Hepatocyte (in vitro differentiated cells): ENCODE measurements at regions not wholly inside any gene's neighbourhood (a gene's known extent, or its start where the extent isn't known, plus 50 kb on each side); places are given as distances from the start of the nearest gene placed in this dataset.

Experiments
- EZH2 ChIP-seq: fragments of 200-600 bp; sonication (generic); IDR thresholded peaks from 2 replicates; pipeline ENCODE4 v1.6.1; 2016; ENCODE audit warnings: antibody characterized with exemption, mild to moderate bottlenecking, borderline replicate concordance
- EZH2phosphoT487 ChIP-seq: fragments of 200-600 bp; sonication (generic); IDR thresholded peaks from one replicate; pipeline ENCODE4 v1.6.1; 2018; ENCODE audit warnings: antibody characterized with exemption, mild to moderate bottlenecking, low read depth, moderate library complexity; ENCODE audit not compliant: unreplicated experiment, severe bottlenecking
- TF ChIP-seq, protein P1 (sequence below): fragments of 200-600 bp; sonication (generic); IDR thresholded peaks from 2 replicates; pipeline ENCODE4 v1.5.1; 2016; ENCODE audit warnings: antibody characterized with exemption, mild to moderate bottlenecking; ENCODE audit not compliant: poor library complexity

DNA sequence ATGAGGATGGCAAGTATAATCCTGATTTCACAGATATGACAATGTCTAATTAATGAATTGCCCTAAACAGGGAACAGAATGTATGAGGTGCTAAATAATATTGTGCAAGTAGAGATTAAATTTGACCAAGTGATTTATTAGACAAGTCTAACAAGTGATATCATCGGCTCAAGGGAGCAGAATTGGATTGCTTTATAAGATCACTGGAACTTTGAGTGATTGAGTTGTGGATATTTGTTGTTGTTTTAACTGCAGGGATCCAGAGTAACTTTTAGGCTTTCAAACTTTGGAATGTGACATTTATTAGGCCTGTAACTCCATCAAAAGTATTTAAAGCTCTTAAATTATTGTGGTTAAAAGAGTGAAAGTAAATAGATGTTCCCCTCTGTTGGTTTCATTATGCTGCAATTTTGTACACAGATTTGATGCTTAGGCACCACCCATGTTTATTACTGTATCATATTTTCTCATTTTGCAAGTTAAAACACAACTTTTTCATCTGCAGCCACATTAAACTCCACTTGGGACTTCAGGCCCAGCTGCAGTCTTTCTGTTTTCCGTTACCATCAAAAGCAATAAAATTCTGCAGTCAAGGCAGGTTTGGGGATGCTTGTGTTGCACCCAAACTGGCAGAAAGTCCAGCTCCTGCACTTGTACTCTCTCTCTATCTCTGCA is 206.6 kb downstream of the HLX start:
- TF ChIP-seq, protein P1, sequence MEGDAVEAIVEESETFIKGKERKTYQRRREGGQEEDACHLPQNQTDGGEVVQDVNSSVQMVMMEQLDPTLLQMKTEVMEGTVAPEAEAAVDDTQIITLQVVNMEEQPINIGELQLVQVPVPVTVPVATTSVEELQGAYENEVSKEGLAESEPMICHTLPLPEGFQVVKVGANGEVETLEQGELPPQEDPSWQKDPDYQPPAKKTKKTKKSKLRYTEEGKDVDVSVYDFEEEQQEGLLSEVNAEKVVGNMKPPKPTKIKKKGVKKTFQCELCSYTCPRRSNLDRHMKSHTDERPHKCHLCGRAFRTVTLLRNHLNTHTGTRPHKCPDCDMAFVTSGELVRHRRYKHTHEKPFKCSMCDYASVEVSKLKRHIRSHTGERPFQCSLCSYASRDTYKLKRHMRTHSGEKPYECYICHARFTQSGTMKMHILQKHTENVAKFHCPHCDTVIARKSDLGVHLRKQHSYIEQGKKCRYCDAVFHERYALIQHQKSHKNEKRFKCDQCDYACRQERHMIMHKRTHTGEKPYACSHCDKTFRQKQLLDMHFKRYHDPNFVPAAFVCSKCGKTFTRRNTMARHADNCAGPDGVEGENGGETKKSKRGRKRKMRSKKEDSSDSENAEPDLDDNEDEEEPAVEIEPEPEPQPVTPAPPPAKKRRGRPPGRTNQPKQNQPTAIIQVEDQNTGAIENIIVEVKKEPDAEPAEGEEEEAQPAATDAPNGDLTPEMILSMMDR: no peak
- TF ChIP-seq EZH2: no peak
- no peak for TF ChIP-seq EZH2phosphoT487
